DMS53 (cell line): ENCODE measurements at regions not wholly inside any gene's neighbourhood (a gene's known extent, or its start where the extent isn't known, plus 50 kb on each side); places are given as distances from the start of the nearest gene placed in this dataset.

Experiments
- DNase-seq: peaks from one replicate; lab custom pipeline; 2025; lab: John Stamatoyannopoulos, UW

- DNase-seq, result no peak
These were observed 179.3 kb downstream of the ETS2 start for GRCh38 chr21:38984982-38985567.

DNA sequence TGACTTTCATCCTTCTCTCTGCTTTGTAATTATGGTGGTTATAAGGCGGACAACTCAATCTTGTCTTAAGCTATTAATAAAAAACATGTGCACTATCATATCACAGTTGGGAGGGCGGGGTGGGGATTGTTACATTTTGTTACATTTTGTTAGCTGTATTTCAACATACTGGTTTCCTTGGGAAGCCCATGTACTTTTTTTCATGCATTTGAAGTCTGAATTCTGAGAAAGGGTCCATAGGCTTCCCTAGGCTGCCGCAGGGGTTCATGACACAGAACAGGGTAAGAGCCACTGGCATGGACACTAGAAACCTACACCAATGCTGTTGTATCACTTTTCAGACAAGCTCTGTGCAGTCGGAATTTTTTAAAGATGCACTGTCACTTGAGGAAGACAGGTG is 178.8 kb downstream of the ETS2 start:
- no peak for DNase-seq

GRCh38 chr21:38983560-38983959 is 177.8 kb downstream of the ETS2 start:
- no peak for DNase-seq

GRCh38 chr21:38982804-38983203 is 177.1 kb downstream of the ETS2 start:
- DNase-seq, result no peak

DNA sequence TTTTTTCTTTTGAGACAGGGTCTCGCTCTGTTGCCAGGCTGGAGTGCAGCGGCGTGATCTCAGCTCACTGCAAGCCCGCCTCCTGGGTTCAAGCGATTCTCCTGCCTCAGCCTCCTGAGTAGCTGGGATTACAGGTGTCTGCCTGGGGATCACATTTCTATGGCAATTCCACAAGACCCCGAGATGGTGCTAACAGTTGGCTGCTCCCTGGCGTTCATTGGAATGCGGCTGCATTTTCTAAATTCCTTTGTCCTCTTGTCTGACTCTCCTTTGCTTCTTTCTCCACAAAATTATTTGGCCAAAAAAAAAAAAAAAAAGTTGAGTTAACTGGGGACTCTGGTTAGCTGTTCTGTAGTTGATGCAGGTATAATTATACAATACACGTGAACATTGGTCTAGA is 176.4 kb downstream of the ETS2 start:
- no peak for DNase-seq

DNA sequence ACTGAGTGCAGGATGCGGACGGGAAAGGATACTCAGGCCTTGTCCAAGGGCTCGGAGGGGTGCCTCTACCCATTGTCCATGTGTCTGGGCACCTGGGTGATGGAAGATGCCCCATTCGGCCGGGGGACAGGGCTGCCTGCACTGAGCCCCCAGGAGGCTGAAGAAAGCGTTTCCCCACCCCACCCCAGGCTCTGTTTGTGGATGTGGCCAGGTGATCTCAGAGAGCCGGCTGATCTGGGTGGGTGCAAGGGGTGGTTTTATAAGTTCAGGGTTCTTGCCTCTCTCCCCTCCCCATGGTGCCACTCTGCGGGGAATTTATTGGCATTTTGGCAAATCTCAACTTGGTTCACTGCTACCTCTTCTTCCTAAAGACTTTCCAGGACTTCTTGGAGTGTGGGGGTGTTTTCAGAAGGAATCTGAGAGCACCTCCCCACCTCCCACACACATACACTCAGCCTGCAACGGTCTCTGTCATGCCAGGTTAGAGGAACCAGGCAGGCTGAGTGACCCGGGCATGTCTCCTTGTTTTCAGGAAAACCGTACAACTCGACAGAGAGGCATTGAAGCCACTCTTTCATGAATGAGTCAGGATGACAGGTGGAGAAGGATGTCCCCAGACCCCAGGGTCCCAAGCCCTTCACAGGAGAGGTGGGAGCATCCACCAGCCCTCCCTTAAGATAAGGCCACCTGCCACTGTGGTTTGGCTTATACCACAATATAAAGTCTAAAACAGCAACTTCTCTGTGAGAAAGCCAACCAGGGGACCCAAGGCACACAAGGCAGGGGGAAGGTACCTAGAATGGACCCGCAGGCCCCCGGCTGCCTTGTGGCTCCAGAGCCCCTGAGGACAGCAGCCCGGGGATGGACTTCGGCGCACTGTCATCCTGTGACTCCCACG is 174.9 kb downstream of the ETS2 start:
- no peak for DNase-seq

DNA sequence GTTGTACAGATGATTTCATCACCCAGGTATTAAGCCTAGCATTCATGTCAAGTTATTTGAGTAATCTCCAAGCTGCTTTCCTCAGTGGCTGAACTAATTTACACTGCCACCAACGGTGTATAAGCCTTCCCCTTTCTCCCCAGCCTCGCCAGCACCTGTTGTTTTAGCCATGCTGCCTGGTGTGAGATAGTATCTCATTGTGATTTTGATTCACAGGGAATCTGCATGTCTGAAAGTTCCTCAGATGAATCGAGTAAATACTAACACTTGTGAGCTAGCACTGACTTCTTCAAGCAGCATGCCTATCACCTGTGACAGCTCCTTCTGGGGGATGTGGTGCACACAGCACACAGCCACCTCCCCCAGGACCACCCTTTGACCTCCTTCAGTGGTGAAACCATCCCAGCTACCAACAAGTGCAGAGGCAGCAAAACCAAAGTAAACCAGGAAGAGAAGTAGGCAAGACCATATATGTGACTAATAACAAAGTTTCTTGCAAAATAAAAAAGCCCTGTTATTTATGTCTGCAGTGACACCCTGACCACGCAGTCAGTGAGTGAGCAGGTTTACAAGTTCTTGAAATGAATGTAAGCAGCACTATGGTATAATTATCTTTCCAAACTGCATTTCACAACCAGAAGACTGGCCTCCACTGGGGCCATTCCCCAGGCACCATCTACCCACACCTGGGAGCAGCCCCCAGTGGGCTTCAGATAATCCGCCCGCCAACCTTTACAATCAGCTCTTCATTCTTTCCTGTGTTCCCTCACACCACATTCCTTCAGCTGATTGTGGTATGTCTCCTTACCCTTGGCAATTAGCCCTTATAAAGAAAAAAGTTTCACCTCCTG is 173.8 kb downstream of the ETS2 start:
- peak; percentile 19 for DNase-seq

GRCh38 chr21:38976900-38977299 is 171.2 kb downstream of the ETS2 start:
- DNase-seq, result no peak

DNA sequence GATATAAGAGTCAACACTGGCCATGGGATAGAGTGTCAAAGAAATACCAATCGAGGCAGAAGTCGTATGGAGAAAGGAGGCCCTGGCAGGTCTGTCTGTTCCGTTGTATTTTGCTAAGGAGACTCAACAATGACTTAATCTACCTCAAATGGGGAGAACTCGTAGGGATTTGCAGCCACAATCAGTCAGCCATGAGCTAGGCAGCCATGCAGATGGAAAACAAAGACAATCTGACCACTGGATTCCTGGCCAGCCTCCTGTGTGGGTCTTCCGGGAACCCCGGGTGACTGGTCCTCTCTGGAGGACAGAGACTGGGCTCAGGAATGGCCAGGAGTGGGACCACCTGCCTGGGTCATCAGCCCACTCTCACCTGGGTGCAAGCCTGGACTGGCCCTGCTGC is 167.8 kb downstream of the ETS2 start:
- DNase-seq, result no peak

DNA sequence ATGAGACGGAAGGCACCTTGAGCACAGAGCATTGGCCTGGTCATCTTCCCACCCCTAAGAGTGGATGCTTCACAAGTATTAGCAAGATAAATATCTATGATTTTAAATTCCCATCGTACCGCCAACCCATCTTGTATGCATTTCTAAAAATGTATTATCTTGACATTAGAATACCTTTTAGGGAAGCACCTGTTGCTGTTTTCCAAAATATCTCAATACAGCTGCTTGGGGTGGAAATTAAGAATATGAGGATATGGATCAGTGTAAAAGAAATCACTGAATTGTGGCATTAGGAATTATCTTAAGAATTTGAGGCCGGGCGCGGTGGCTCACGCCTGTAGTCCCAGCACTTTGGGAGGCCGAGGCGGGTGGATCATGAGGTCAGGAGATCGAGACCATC is 166.3 kb downstream of the ETS2 start:
- no peak for DNase-seq

- DNase-seq, result no peak
These were observed 165.0 kb downstream of the ETS2 start for GRCh38 chr21:38970765-38971164.

GRCh38 chr21:38968887-38969543 is 163.3 kb downstream of the ETS2 start:
- no peak for DNase-seq

DNA sequence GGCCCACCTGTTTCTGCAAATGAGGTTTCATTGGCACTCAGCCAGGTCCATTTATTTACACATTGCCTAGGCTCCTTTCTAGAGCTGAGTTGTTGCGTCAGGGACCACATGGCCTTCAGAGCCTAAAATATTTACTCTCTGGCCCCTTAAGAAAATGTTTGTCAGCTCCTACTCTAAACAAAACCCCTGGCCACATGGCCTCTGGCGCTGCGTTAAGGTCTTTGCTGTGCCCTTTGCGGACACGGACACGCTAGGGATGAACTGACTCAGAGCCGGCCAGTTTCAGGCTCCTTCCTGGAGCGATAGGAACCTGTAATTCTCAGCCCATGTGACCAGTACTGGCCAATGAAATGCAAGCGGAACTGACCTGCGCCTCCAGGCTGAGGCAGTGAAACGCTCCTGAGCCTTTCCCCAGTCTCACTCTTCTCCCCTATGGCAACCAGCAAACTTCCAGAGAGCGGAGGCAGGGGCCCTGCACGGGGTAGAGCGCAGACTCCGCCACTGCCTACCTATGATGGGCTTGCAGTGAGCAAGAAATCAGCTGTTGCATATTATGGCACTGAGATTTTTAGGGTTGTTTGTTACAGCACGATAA is 160.3 kb downstream of the ETS2 start:
- peak; percentile 98 for DNase-seq

- peak; percentile 42 for DNase-seq
These were observed 159.5 kb downstream of the ETS2 start for GRCh38 chr21:38965241-38965640.

DNA sequence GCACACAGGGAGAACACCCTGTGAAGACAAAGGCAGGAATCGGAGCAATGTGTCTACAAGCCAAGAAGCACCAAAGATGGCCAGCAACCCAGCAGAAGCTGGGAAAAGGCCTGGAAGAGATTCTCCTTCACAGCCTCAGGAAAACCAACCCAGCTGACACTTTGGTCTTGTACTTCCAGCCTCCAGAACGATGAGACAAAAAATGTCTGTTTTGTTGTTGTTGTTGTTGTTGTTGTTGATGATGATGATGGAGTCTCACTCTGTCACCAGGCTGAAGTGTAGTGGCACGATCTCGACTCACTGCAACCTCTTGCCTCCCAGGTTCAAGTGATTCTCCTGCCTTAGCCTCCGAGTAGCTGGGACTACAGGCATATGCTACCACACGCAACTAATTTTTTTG is 157.3 kb downstream of the ETS2 start:
- DNase-seq, result no peak

DNA sequence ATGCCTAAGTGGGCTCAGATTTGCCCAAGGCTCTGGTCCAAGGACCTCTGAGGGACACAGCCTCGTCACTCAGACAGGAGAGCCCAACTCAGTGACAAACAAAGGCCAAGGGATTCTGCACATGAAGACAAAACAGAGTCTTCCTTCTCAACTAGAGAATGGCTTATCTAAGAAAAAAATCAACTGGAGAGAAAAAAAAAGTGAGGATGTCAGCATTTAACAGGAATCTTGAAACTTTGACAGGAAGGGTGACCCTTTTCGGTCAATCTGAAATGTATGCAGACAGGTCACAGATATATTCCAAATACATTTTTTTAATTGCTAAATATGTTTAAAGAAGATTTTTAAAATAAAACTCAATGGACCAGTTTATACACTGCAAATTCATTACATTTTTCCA is 154.5 kb downstream of the ETS2 start:
- DNase-seq, result no peak

DNA sequence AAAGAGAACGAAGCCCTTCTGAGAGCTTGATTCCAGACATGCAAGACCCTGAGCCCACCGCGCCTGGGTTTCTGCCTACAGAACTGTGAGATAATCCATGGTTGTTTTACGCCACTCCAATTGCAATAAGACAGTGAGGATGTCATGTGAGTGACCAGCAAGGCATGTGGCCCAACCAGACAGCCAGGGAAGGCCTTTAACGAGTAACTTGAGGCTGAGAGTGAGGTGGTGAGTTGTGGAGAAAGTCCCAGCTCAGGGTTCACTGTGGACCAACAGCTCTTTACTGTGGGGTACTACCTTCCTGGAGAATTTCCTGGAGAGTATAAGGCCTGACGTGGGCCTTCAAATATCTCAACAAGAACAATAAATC is 153.9 kb downstream of the ETS2 start:
- DNase-seq, result no peak

GRCh38 chr21:38958940-38959691 is 153.4 kb downstream of the ETS2 start:
- peak; percentile 78 for DNase-seq

- peak; percentile 87 for DNase-seq
These were observed 152.6 kb downstream of the ETS2 start for GRCh38 chr21:38958323-38958705.

GRCh38 chr21:38957575-38958322 is 152.0 kb downstream of the ETS2 start:
- peak; percentile 59 for DNase-seq
